ENCODE measurements at regions not wholly inside any gene's neighbourhood (a gene's known extent, or its start where the extent isn't known, plus 50 kb on each side); places are given as distances from the start of the nearest gene placed in this dataset.

DNA sequence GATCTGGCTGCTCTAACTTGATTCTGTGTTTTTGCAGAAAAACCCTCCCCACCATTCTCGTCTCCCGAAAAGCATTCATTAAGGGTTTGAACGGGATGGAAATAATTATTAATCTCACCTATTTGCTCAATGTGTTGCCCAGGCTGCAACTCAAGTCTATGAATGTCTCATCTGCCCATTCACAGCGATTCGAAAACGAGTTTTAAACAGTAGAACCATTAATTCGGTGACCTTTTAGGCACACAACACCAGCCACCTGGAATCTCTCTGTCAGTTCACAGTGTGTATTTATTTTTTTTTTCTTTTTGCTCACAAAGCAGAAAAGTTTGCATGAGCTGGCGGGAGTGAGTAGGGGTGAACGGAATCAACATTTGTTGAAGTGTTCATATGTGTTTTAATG is 764.7 kb upstream of the TPTE start:
- no peak for TF ChIP-seq CTCF (IDR thresholded peaks at IDR 0.05; ENCODE audit: insufficient read depth, low read length, poor library complexity, severe bottlenecking)
- no peak for TF ChIP-seq EZH2phosphoT487 (conservative IDR thresholded peaks at IDR 0.05; ENCODE audit: low read length)
